ENCODE measurements at regions not wholly inside any gene's neighbourhood (a gene's known extent, or its start where the extent isn't known, plus 50 kb on each side); places are given as distances from the start of the nearest gene placed in this dataset.

GRCh38 chr11:45446998-45447397 lies 160.9 kb upstream of the SYT13 start:
- Histone ChIP-seq H3K9me3 (no peaks in the 10 kb centered on the region), H3K27ac (no peak overlapping the region), H3K27me3 (peaks cover 33% of the 10 kb centered on the region), H3K4me1 (no peaks in the 10 kb centered on the region), H3K4me3 (no peak overlapping the region), H3K36me3 (no peaks in the 10 kb centered on the region)
- no peak for DNase-seq (ENCODE audit: low spot score in 2 of 2)
- whole genome bisulfite sequencing: 68% methylated on average over 8 of the region's 8 CpGs
- TF ChIP-seq POLR2AphosphoS5 (IDR thresholded peaks at IDR 0.05): no peak
- TF ChIP-seq CTCF (IDR thresholded peaks at IDR 0.05): no peak
- TF ChIP-seq EP300 (IDR thresholded peaks at IDR 0.05): no peak
- no peak for TF ChIP-seq POLR2A (IDR thresholded peaks at IDR 0.05)

- Histone ChIP-seq H3K27ac (no peak overlapping the region), H3K36me3 (no peaks in the 10 kb centered on the region), H3K4me1 (no peaks in the 10 kb centered on the region), H3K4me3 (no peak overlapping the region), H3K27me3 (peaks cover 37% of the 10 kb centered on the region), H3K9me3 (no peaks in the 10 kb centered on the region)
- no peak for TF ChIP-seq CTCF (IDR thresholded peaks at IDR 0.05)
- TF ChIP-seq EP300 (IDR thresholded peaks at IDR 0.05): no peak
- TF ChIP-seq POLR2AphosphoS5 (IDR thresholded peaks at IDR 0.05): no peak
- no peak for TF ChIP-seq POLR2A (IDR thresholded peaks at IDR 0.05)
- WGBS: 79% methylated on average over 5 of the region's 5 CpGs
- DNase-seq (ENCODE audit: low spot score in 2 of 2): no peak
Measured at GRCh38 chr11:45446434-45446833, 160.3 kb upstream of the SYT13 start.

GRCh38 chr11:45444796-45445195 lies 158.7 kb upstream of the SYT13 start:
- H3K27ac ChIP-seq: no peak overlapping the region
- DNase-seq (ENCODE audit: low spot score in 2 of 2): no peak
- H3K9me3 ChIP-seq: no peaks in the 10 kb centered on the region
- no peaks in the 10 kb centered on the region for H3K36me3 ChIP-seq
- no peak overlapping the region for H3K4me3 ChIP-seq
- H3K4me1 ChIP-seq: no peaks in the 10 kb centered on the region
- TF ChIP-seq CTCF (IDR thresholded peaks at IDR 0.05): no peak
- no peak for TF ChIP-seq EP300 (IDR thresholded peaks at IDR 0.05)
- TF ChIP-seq POLR2AphosphoS5 (IDR thresholded peaks at IDR 0.05): no peak
- TF ChIP-seq POLR2A (IDR thresholded peaks at IDR 0.05): no peak
- WGBS: 15% methylated on average over 6 of the region's 6 CpGs
- H3K27me3 ChIP-seq: peaks cover 37% of the 10 kb centered on the region

- Histone ChIP-seq H3K27me3 (peaks cover 37% of the 10 kb centered on the region), H3K4me3 (no peak overlapping the region), H3K27ac (no peak overlapping the region), H3K36me3 (no peaks in the 10 kb centered on the region), H3K9me3 (no peaks in the 10 kb centered on the region), H3K4me1 (no peaks in the 10 kb centered on the region)
- WGBS: 83% methylated on average over 2 of the region's 2 CpGs
- no peak for DNase-seq (ENCODE audit: low spot score in 2 of 2)
- TF ChIP-seq CTCF (IDR thresholded peaks at IDR 0.05) (no peak), EP300 (IDR thresholded peaks at IDR 0.05) (no peak), POLR2AphosphoS5 (IDR thresholded peaks at IDR 0.05) (no peak), POLR2A (IDR thresholded peaks at IDR 0.05) (no peak)
Measured at GRCh38 chr11:45440111-45440510, 154.0 kb upstream of the SYT13 start.

GRCh38 chr11:45436966-45437365 lies 150.8 kb upstream of the SYT13 start:
- peaks cover 35% of the 10 kb centered on the region for H3K27me3 ChIP-seq
- H3K4me1 ChIP-seq: no peaks in the 10 kb centered on the region
- 94% methylated on average over 1 of the region's 1 CpG for WGBS
- no peak overlapping the region for H3K27ac ChIP-seq
- DNase-seq (ENCODE audit: low spot score in 2 of 2): no peak
- TF ChIP-seq POLR2AphosphoS5 (IDR thresholded peaks at IDR 0.05) (no peak), CTCF (IDR thresholded peaks at IDR 0.05) (no peak), EP300 (IDR thresholded peaks at IDR 0.05) (no peak), POLR2A (IDR thresholded peaks at IDR 0.05) (no peak)
- no peak overlapping the region for H3K4me3 ChIP-seq
- H3K9me3 ChIP-seq: no peaks in the 10 kb centered on the region
- no peaks in the 10 kb centered on the region for H3K36me3 ChIP-seq

All from suprapubic skin (tissue), 4 donors.